ENCODE measurements at regions not wholly inside any gene's neighbourhood (a gene's known extent, or its start where the extent isn't known, plus 50 kb on each side); places are given as distances from the start of the nearest gene placed in this dataset.
"Not testable (repeated sequence)": the region's sequence is repeated elsewhere in the genome, so short reads cannot be mapped to it uniquely, and the experiment has no call there.

GRCh38 chr2:52475590-52475989 is 1292.0 kb upstream of the CHAC2 start:
- peaks cover 4% of the 10 kb centered on the region for H3K9me3 ChIP-seq (ENCODE audit: low read length)
- H4K20me1 ChIP-seq (ENCODE audit: insufficient read depth, low read depth, low read length) = no peaks in the 10 kb centered on the region
- H3K4me1 ChIP-seq (ENCODE audit: low read length) = no peaks in the 10 kb centered on the region
- no peaks in the 10 kb centered on the region for H3K27me3 ChIP-seq (ENCODE audit: low read length)
- no peaks in the 10 kb centered on the region for H3K9me2 ChIP-seq (replicated peaks; ENCODE audit: insufficient read depth, low read length)
- no peak overlapping the region for H2AFZ ChIP-seq (ENCODE audit: low read length)
- no peak overlapping the region for H3K4me2 ChIP-seq (ENCODE audit: low read depth, low read length, poor library complexity, severe bottlenecking)
- H3K4me3 ChIP-seq (ENCODE audit: low read length) = no peak overlapping the region
- no peaks in the 10 kb centered on the region for H3K36me3 ChIP-seq (ENCODE audit: insufficient read depth, low read length)
- DNase-seq = no peak
- H3K79me2 ChIP-seq (ENCODE audit: low read length) = no peaks in the 10 kb centered on the region
- H3K9ac ChIP-seq (ENCODE audit: low read length) = no peak overlapping the region
- no peak overlapping the region for H3K27ac ChIP-seq (ENCODE audit: low read length)

GRCh38 chr2:52474091-52474490 is 1293.5 kb upstream of the CHAC2 start:
- no peak for DNase-seq
- H4K20me1 ChIP-seq (ENCODE audit: insufficient read depth, low read depth, low read length) = no peaks in the 10 kb centered on the region
- H3K4me3 ChIP-seq (ENCODE audit: low read length) = no peak overlapping the region
- no peak overlapping the region for H2AFZ ChIP-seq (ENCODE audit: low read length)
- no peak overlapping the region for H3K9ac ChIP-seq (ENCODE audit: low read length)
- H3K27me3 ChIP-seq (ENCODE audit: low read length) = no peaks in the 10 kb centered on the region
- no peak overlapping the region for H3K4me2 ChIP-seq (ENCODE audit: low read depth, low read length, poor library complexity, severe bottlenecking)
- H3K36me3 ChIP-seq (ENCODE audit: insufficient read depth, low read length) = no peaks in the 10 kb centered on the region
- H3K79me2 ChIP-seq (ENCODE audit: low read length) = no peaks in the 10 kb centered on the region
- H3K9me2 ChIP-seq (replicated peaks; ENCODE audit: insufficient read depth, low read length) = no peaks in the 10 kb centered on the region
- no peaks in the 10 kb centered on the region for H3K4me1 ChIP-seq (ENCODE audit: low read length)
- no peaks in the 10 kb centered on the region; the same call in 1 of the 2 replicates for H3K9me3 ChIP-seq (ENCODE audit: low read length)
- H3K27ac ChIP-seq (ENCODE audit: low read length) = no peak overlapping the region

GRCh38 chr2:52473526-52473925 is 1294.1 kb upstream of the CHAC2 start:
- Histone ChIP-seq H3K27ac (ENCODE audit: low read length) (no peak overlapping the region), H3K27me3 (ENCODE audit: low read length) (no peaks in the 10 kb centered on the region), H3K4me1 (ENCODE audit: low read length) (no peaks in the 10 kb centered on the region), H2AFZ (ENCODE audit: low read length) (no peak overlapping the region), H3K79me2 (ENCODE audit: low read length) (no peaks in the 10 kb centered on the region), H3K9me2 (replicated peaks; ENCODE audit: insufficient read depth, low read length) (no peaks in the 10 kb centered on the region), H3K9ac (ENCODE audit: low read length) (no peak overlapping the region), H4K20me1 (ENCODE audit: insufficient read depth, low read depth, low read length) (no peaks in the 10 kb centered on the region), H3K36me3 (ENCODE audit: insufficient read depth, low read length) (no peaks in the 10 kb centered on the region), H3K9me3 (ENCODE audit: low read length) (no peaks in the 10 kb centered on the region; the same call in 1 of the 2 replicates), H3K4me2 (ENCODE audit: low read depth, low read length, poor library complexity, severe bottlenecking) (no peak overlapping the region), H3K4me3 (ENCODE audit: low read length) (no peak overlapping the region)
- no peak for DNase-seq

- not testable (repeated sequence) for H3K9me3 ChIP-seq (ENCODE audit: low read length); H2AFZ ChIP-seq (ENCODE audit: low read length); H3K79me2 ChIP-seq (ENCODE audit: low read length); H3K4me1 ChIP-seq (ENCODE audit: low read length); H3K9ac ChIP-seq (ENCODE audit: low read length); H3K9me2 ChIP-seq (replicated peaks; ENCODE audit: insufficient read depth, low read length); DNase-seq; H3K27me3 ChIP-seq (ENCODE audit: low read length); H3K27ac ChIP-seq (ENCODE audit: low read length); H4K20me1 ChIP-seq (ENCODE audit: insufficient read depth, low read depth, low read length); H3K4me3 ChIP-seq (ENCODE audit: low read length); H3K36me3 ChIP-seq (ENCODE audit: insufficient read depth, low read length); H3K4me2 ChIP-seq (ENCODE audit: low read depth, low read length, poor library complexity, severe bottlenecking)
Measured at GRCh38 chr2:52470457-52470856, 1297.1 kb upstream of the CHAC2 start.

GRCh38 chr2:52467189-52467588 is 1300.4 kb upstream of the CHAC2 start:
- Histone ChIP-seq H3K9ac (ENCODE audit: low read length) (no peak overlapping the region), H3K36me3 (ENCODE audit: insufficient read depth, low read length) (no peaks in the 10 kb centered on the region), H3K4me2 (ENCODE audit: low read depth, low read length, poor library complexity, severe bottlenecking) (no peak overlapping the region), H3K79me2 (ENCODE audit: low read length) (no peaks in the 10 kb centered on the region), H3K27ac (ENCODE audit: low read length) (no peak overlapping the region), H2AFZ (ENCODE audit: low read length) (no peak overlapping the region), H3K4me3 (ENCODE audit: low read length) (no peak overlapping the region), H4K20me1 (ENCODE audit: insufficient read depth, low read depth, low read length) (no peaks in the 10 kb centered on the region), H3K9me3 (ENCODE audit: low read length) (no peaks in the 10 kb centered on the region; the same call in 1 of the 2 replicates), H3K27me3 (ENCODE audit: low read length) (no peaks in the 10 kb centered on the region), H3K4me1 (ENCODE audit: low read length) (no peaks in the 10 kb centered on the region), H3K9me2 (replicated peaks; ENCODE audit: insufficient read depth, low read length) (no peaks in the 10 kb centered on the region)
- no peak for DNase-seq

- Histone ChIP-seq H3K27ac (ENCODE audit: low read length) (no peak overlapping the region), H3K4me1 (ENCODE audit: low read length) (no peaks in the 10 kb centered on the region), H3K4me3 (ENCODE audit: low read length) (no peak overlapping the region), H3K9me3 (ENCODE audit: low read length) (no peaks in the 10 kb centered on the region), H3K36me3 (ENCODE audit: insufficient read depth, low read length) (no peaks in the 10 kb centered on the region), H3K79me2 (ENCODE audit: low read length) (no peaks in the 10 kb centered on the region), H3K27me3 (ENCODE audit: low read length) (no peaks in the 10 kb centered on the region), H3K4me2 (ENCODE audit: low read depth, low read length, poor library complexity, severe bottlenecking) (no peak overlapping the region), H3K9ac (ENCODE audit: low read length) (no peak overlapping the region), H2AFZ (ENCODE audit: low read length) (no peak overlapping the region), H3K9me2 (replicated peaks; ENCODE audit: insufficient read depth, low read length) (no peaks in the 10 kb centered on the region), H4K20me1 (ENCODE audit: insufficient read depth, low read depth, low read length) (no peaks in the 10 kb centered on the region)
- DNase-seq = no peak
Measured at GRCh38 chr2:52465287-52465686, 1302.3 kb upstream of the CHAC2 start.

- Histone ChIP-seq H3K4me1 (ENCODE audit: low read length) (no peaks in the 10 kb centered on the region), H3K27ac (ENCODE audit: low read length) (no peak overlapping the region), H3K4me3 (ENCODE audit: low read length) (no peak overlapping the region), H3K9me3 (ENCODE audit: low read length) (no peaks in the 10 kb centered on the region), H3K36me3 (ENCODE audit: insufficient read depth, low read length) (no peaks in the 10 kb centered on the region), H3K79me2 (ENCODE audit: low read length) (no peaks in the 10 kb centered on the region), H2AFZ (ENCODE audit: low read length) (no peak overlapping the region), H3K4me2 (ENCODE audit: low read depth, low read length, poor library complexity, severe bottlenecking) (no peak overlapping the region), H3K27me3 (ENCODE audit: low read length) (no peaks in the 10 kb centered on the region), H3K9ac (ENCODE audit: low read length) (no peak overlapping the region), H3K9me2 (replicated peaks; ENCODE audit: insufficient read depth, low read length) (no peaks in the 10 kb centered on the region), H4K20me1 (ENCODE audit: insufficient read depth, low read depth, low read length) (no peaks in the 10 kb centered on the region)
- no peak for DNase-seq
Measured at GRCh38 chr2:52463457-52463856, 1304.1 kb upstream of the CHAC2 start.

- Histone ChIP-seq H3K9ac (ENCODE audit: low read length) (no peak overlapping the region), H3K4me3 (ENCODE audit: low read length) (no peak overlapping the region), H3K9me3 (ENCODE audit: low read length) (peaks cover 4% of the 10 kb centered on the region; the same call in 1 of the 2 replicates), H3K4me1 (ENCODE audit: low read length) (no peaks in the 10 kb centered on the region), H3K27me3 (ENCODE audit: low read length) (no peaks in the 10 kb centered on the region), H2AFZ (ENCODE audit: low read length) (no peak overlapping the region), H3K27ac (ENCODE audit: low read length) (no peak overlapping the region), H3K9me2 (replicated peaks; ENCODE audit: insufficient read depth, low read length) (peaks cover 4% of the 10 kb centered on the region; the same call in 1 of the 2 replicates), H4K20me1 (ENCODE audit: insufficient read depth, low read depth, low read length) (no peaks in the 10 kb centered on the region), H3K4me2 (ENCODE audit: low read depth, low read length, poor library complexity, severe bottlenecking) (no peak overlapping the region), H3K79me2 (ENCODE audit: low read length) (no peaks in the 10 kb centered on the region), H3K36me3 (ENCODE audit: insufficient read depth, low read length) (no peaks in the 10 kb centered on the region)
- DNase-seq = no peak
Measured at GRCh38 chr2:52456561-52457377, 1310.8 kb upstream of the CHAC2 start.

All from Karpas-422 (cell line).